ENCODE measurements at regions not wholly inside any gene's neighbourhood (a gene's known extent, or its start where the extent isn't known, plus 50 kb on each side); places are given as distances from the start of the nearest gene placed in this dataset.

DNA sequence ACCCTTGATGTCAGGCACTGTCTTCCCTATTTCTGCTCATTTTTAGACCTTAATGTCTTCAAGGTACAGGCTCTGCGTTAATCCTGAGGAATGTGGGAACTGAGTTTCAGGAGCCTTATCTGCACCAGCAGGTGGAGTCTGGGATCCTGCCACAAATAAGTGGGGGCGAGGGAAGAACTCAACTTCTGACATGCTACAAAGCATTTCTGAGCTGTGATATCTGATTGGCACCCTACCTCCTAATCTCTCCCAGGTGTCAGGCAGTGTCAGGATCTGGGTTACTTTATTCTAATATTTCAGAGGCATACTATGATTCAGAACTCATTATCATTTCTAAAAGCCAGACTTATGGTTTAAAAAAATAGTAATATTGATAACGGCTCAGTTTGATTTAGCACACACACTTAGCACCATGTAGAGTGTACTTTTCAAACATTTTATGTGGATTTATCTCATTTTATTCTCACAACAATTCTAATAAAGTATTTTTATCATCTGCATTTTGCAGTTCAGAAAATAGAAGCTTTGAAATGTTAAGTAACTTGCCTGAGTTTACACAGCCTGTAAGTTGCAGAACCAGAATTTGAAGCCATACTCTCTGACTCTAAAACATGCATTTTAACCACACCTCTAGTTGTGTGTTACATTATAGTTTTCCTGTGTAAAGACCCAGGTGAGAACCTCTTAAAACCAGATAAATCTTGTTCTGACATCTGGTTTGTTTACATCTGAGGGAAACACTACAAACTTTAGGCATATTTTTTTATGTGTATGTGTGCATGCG is 358.6 kb downstream of the TDRD3 start:
- no peak for ATAC-seq (replicated peaks in 6 of 8)
- no peak overlapping the region for H3K27ac ChIP-seq
- in situ Hi-C loops (cut with MboI; ENCODE audit: low pct_unique_long_range_greater_than_20kb in 2 of 9, low sequenced_read_pairs in 9 of 9, unreplicated experiment in 9 of 9) = no loop called here
- no peak overlapping the region for H3K4me3 ChIP-seq
- 0 to 100% (median 87%) methylated on average over 1 to 4 of the region's 4 CpGs for WGBS, 10 experiments
- H3K4me1 ChIP-seq (replicated peaks in 1 of 2) = peaks cover 8 to 21% of the 10 kb centered on the region in 2 donors

DNA sequence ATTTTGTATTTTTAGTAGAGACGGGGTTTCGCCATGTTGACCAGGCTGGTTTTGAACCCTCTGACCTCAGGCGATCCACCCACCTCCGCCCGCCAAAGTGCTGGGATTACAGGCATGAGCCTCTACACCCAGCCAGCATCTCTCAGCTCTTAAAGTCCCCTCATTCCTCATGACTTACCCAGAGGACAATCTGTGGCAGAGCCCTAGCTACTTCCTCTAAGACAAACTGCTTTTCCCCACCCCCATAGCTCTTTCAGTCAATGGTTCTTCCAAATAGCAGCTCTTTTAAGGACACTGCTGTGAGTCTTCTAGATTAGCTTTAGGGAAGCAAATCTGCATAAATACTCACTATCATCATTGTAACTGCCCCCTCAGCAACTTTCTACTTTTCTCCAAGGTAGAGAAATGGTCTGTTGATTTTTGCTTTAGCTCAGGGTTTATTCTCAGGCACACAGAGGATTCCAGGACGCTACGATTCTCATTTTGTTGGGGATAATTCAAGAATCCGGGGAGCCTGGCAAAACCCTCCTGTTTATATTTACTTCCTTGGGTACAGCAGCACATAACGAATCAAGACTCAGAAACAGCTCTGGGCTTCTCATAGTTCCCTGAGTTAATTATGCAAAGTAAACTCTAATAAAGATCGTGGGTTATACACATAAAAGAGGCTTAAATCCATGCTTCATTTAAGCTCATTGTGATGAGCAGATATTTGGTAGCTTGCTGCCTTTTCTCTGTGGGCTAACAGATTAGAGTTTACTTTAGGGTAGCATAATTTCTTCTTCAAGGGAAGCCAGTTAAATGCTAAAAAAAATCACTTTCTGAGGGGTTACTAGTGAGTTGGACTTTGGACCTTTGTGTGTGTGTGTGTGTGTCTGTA is 357.4 kb downstream of the TDRD3 start:
- in situ Hi-C loops (cut with MboI; ENCODE audit: low pct_unique_long_range_greater_than_20kb in 2 of 9, low sequenced_read_pairs in 9 of 9, unreplicated experiment in 9 of 9) = no loop called here
- Histone ChIP-seq H3K4me1 (replicated peaks in 1 of 2) (peaks cover 7 to 21% of the 10 kb centered on the region in 2 donors), H3K4me3 (no peak overlapping the region), H3K27ac (no peak overlapping the region)
- ATAC-seq (replicated peaks in 6 of 8) = no peak
- WGBS, 10 experiments = 11 to 91% (median 45%) methylated on average over 1 to 8 of the region's 10 CpGs; no CpG with 5 or more reads in 1 of the 10 experiments

DNA sequence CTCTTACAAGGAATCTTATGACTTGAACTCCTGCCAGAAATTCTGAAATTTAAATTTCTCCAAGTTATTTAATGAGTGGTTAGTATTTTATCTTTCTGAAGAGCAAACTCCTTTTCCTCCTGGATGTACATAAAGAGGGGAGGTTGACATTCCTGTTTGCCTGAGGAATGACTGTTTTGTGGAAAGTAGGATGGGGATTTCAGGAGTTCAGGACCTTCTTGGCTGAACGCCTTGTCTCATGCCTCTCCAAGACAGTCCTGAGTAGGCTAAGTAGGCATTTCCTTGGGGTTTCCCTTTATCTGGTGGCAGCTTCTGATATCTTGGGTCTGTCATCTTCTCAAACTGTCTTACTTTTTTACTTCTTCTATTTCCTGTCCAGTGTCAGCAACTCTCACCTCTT is 356.6 kb downstream of the TDRD3 start:
- peaks cover 5 to 20% of the 10 kb centered on the region in 2 donors for H3K4me1 ChIP-seq (replicated peaks in 1 of 2)
- ATAC-seq (replicated peaks in 6 of 8) = no peak
- in situ Hi-C loops (cut with MboI; ENCODE audit: low pct_unique_long_range_greater_than_20kb in 2 of 9, low sequenced_read_pairs in 9 of 9, unreplicated experiment in 9 of 9) = no loop called here
- no peak overlapping the region for H3K4me3 ChIP-seq
- WGBS, 10 experiments = 0 to 100% (median 90%) methylated on average over 1 of the region's 1 CpG; no CpG with 5 or more reads in 4 of the 10 experiments
- H3K27ac ChIP-seq = no peak overlapping the region

DNA sequence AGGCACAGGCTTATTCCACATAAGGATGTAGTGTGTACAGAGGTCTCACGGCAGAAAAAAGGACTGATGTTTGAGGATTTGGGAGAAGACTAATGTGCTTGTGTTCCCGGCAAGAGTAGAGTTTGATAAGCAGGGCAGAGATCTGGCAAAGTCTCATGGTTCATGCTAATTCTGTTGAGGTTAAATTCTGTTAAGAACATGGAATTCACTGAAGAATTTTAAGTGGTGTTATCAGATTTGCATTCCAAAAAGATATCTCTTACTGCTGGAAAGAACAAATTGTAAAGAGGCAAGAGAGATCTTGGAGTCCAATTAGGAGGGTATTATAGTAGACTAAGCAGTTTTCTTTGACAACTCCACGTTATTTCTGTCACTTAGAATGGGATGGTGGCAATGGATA is 348.3 kb downstream of the TDRD3 start:
- 0 to 100% (median 83%) methylated on average over 1 to 3 of the region's 3 CpGs for WGBS, 10 experiments
- in situ Hi-C loops (cut with MboI; ENCODE audit: low pct_unique_long_range_greater_than_20kb in 2 of 9, low sequenced_read_pairs in 9 of 9, unreplicated experiment in 9 of 9) = no loop called here
- Histone ChIP-seq H3K27ac (no peak overlapping the region), H3K4me3 (no peak overlapping the region), H3K4me1 (replicated peaks in 1 of 2) (no peaks in the 10 kb centered on the region)
- no peak for ATAC-seq (replicated peaks in 6 of 8)

DNA sequence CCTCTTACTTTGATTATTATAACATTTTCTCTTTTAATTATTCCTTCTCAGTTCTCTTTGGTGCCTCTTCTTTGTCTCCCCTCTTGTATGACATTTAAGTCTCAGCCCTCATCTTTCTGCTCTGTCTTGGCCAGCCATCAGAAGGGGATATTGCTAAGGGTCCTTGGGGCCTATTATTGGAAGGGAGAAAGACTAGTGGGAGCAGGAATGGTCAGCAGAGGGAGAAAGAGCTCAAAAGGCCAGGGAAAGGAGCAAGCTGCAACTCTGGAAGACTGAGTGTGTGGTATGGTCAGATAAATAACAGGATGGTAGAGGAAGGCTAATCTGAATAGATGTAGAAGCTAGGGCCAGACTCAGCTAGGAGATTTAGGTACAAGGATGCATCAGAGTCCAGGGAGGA is 336.9 kb downstream of the TDRD3 start:
- Histone ChIP-seq H3K27ac (no peak overlapping the region), H3K4me1 (replicated peaks in 1 of 2) (no peaks in the 10 kb centered on the region), H3K4me3 (no peak overlapping the region)
- ATAC-seq (replicated peaks in 6 of 8) = no peak
- in situ Hi-C loops (cut with MboI; ENCODE audit: low pct_unique_long_range_greater_than_20kb in 2 of 9, low sequenced_read_pairs in 9 of 9, unreplicated experiment in 9 of 9) = no loop called here

DNA sequence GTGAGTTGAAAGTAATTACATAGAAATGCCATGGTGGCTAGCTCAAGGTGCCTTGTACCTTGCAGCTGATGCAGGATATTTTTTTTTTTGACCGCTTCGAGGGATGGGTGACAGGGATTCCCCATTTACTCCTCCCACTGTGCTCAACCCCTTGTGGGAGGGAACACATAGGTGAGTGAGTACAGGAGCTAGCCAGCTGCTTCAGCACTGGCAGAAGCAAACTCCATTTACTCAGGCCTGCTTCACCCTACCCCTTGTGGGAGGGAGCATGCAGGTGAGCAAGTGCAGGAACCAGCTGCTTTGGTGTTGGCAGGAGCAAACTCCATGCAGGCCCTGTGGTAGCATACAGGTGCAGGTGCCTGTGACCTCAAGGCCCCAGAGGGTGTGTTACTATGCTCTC is 330.1 kb downstream of the TDRD3 start:
- WGBS, 10 experiments = 0 to 36% methylated on average over 2 of the region's 2 CpGs; no CpG with 5 or more reads in 8 of the 10 experiments
- ATAC-seq (replicated peaks in 6 of 8) = no peak

DNA sequence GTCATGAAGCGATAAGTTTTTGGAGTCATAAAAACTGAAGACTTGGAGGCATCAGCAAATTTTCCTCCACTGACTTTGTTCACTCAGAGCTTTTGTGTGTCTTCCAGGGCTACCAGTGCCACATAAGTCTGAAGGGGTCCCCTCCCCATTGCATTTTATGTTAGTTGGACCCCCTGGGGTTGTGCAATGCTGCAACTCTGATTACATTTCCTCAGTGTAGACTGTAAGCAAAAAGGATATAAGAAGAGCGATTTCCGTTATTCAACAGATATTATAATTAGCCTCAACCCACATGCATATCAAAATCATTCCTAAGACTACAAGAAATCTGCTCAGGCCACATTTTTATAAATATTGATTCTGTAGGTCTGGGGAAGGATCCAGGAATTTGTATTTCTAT is 324.0 kb downstream of the TDRD3 start:
- 31 to 100% (median 96%) methylated on average over 1 to 3 of the region's 3 CpGs for WGBS, 10 experiments
- no peak for ATAC-seq (replicated peaks in 6 of 8)
- in situ Hi-C loops (cut with MboI; ENCODE audit: low pct_unique_long_range_greater_than_20kb in 2 of 9, low sequenced_read_pairs in 9 of 9, unreplicated experiment in 9 of 9) = no loop called here
- no peak overlapping the region for H3K27ac ChIP-seq
- no peaks in the 10 kb centered on the region for H3K4me1 ChIP-seq (replicated peaks in 1 of 2)
- no peak overlapping the region for H3K4me3 ChIP-seq

More for the DNA sequence above, 330.1 kb downstream of the TDRD3 start:
- no peak overlapping the region for H3K27ac ChIP-seq
- in situ Hi-C loops (cut with MboI; ENCODE audit: low pct_unique_long_range_greater_than_20kb in 2 of 9, low sequenced_read_pairs in 9 of 9, unreplicated experiment in 9 of 9) = no loop called here
- H3K4me3 ChIP-seq = no peak overlapping the region
- no peaks in the 10 kb centered on the region for H3K4me1 ChIP-seq (replicated peaks in 1 of 2)

DNA sequence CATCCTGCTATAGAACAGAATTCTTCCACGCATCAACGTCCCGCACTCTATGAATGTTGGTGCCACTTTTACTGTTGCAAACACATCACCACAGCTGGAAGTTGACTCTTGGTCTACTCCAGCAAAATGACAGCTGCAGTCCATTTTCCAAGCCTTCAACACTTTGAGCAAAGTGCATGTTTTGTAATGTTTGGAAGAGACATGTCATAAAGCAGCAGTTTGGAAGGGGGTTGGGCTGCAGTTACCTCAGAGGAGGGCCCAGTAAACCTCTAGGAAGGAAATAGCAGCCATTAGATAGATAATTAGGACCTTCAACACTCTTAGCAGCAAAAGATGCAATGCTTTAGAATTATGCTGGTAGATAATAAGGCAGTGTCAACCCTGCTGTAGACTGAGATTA is 323.6 kb downstream of the TDRD3 start:
- Histone ChIP-seq H3K27ac (no peak overlapping the region), H3K4me3 (no peak overlapping the region), H3K4me1 (replicated peaks in 1 of 2) (no peaks in the 10 kb centered on the region)
- WGBS, 10 experiments = 20 to 100% (median 100%) methylated on average over 2 to 3 of the region's 3 CpGs; no CpG with 5 or more reads in 4 of the 10 experiments
- no peak for ATAC-seq (replicated peaks in 6 of 8)
- in situ Hi-C loops (cut with MboI; ENCODE audit: low pct_unique_long_range_greater_than_20kb in 2 of 9, low sequenced_read_pairs in 9 of 9, unreplicated experiment in 9 of 9) = no loop called here

DNA sequence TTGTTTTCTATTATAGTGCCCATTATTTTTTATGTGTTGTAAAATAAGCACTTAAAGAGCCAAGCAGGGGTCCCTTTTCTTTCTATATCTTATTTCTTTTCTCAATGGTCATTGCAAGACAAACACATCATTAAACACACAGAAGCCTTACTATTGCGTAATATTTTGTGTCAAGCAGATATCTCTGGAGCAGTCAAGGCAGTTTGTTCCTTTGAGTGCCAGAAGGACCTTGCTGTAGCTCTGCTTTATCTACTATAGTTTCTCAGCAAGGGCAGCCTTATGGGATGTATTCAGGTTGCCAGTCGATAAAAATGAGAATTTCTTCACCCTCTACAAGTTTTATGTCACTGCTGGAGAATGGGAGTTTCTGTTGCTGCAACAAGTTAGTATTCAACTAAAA is 319.3 kb downstream of the TDRD3 start:
- Histone ChIP-seq H3K27ac (no peak overlapping the region), H3K4me1 (replicated peaks in 1 of 2) (no peaks in the 10 kb centered on the region), H3K4me3 (no peak overlapping the region)
- no peak for ATAC-seq (replicated peaks in 6 of 8)
- in situ Hi-C loops (cut with MboI; ENCODE audit: low pct_unique_long_range_greater_than_20kb in 2 of 9, low sequenced_read_pairs in 9 of 9, unreplicated experiment in 9 of 9) = no loop called here
- 0 to 100% (median 23%) methylated on average over 1 to 2 of the region's 2 CpGs; no CpG with 5 or more reads in 3 of the 10 experiments for WGBS, 10 experiments

DNA sequence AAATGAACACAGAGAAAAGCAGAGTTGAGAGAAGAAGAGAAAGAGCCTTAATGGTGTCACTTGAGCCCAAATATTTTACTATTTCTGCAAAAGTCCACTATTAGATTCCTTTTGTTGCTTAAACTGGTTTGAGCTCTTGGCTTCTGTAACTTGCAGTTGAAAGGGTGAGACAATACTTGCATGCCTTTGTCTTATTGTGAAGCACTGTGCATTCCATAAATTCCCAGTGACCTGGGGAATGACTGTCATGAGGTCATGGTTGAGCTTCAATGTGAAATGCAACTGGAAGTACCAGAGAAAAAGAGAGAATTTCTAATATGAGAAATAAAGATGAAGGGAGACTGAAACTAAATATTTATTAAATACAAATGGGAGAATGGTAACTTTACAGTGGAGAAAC is 310.9 kb downstream of the TDRD3 start:
- Histone ChIP-seq H3K4me1 (replicated peaks in 1 of 2) (no peaks in the 10 kb centered on the region), H3K27ac (no peak overlapping the region), H3K4me3 (no peak overlapping the region)
- no peak for ATAC-seq (replicated peaks in 6 of 8)
- in situ Hi-C loops (cut with MboI; ENCODE audit: low pct_unique_long_range_greater_than_20kb in 2 of 9, low sequenced_read_pairs in 9 of 9, unreplicated experiment in 9 of 9) = no loop called here

DNA sequence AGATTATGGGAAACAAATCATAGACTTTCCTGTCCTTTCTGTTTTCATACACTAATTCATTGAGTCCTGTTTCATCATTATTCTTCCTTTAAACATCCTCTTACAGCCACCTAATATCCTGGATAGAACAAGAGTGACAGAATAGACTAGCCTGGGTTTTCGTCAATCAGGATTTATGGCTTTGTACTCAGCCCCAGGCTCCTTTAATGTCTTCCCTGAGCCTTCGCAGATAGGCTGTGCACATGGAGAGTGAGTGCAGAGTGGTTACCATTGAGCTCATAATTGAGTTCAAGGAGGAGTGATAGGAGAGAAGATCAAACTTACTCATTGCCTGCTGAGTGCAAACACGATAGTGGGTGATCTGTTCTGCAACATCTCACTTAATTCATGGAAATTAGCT is 304.9 kb downstream of the TDRD3 start:
- Histone ChIP-seq H3K4me1 (replicated peaks in 1 of 2) (no peaks in the 10 kb centered on the region), H3K4me3 (no peak overlapping the region), H3K27ac (no peak overlapping the region)
- peak in 5 of 8 experiments; percentile 26 to 77 (median 76) for ATAC-seq (replicated peaks in 6 of 8)
- 0 to 100% (median 61%) methylated on average over 1 to 3 of the region's 3 CpGs; no CpG with 5 or more reads in 1 of the 10 experiments for WGBS, 10 experiments
- in situ Hi-C loops (cut with MboI; ENCODE audit: low pct_unique_long_range_greater_than_20kb in 2 of 9, low sequenced_read_pairs in 9 of 9, unreplicated experiment in 9 of 9) = no loop called here

DNA sequence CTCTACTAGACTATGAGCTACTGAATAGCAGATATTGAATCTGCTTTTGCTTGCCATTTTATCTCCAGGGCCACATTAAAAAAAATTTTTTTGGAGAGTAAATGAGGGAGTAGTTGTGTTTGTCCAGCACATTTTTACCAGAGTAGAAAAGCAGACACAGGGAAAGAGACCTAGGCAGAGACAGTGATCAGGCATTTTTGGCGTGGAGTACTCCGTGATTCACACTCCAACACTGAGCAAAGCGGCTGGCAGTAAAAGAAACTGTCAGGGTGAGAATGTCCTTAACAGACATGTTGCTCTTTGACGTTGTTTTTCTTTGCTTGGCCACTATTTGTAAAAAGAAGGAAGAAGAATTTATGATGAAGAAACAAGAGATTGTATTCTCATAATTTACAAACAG is 304.0 kb downstream of the TDRD3 start:
- H3K4me1 ChIP-seq (replicated peaks in 1 of 2) = peaks cover 5 to 7% of the 10 kb centered on the region in 2 donors
- H3K4me3 ChIP-seq = no peak overlapping the region
- H3K27ac ChIP-seq = no peak overlapping the region
- WGBS, 10 experiments = 0 to 100% (median 80%) methylated on average over 1 to 4 of the region's 4 CpGs; no CpG with 5 or more reads in 1 of the 10 experiments
- in situ Hi-C loops (cut with MboI; ENCODE audit: low pct_unique_long_range_greater_than_20kb in 2 of 9, low sequenced_read_pairs in 9 of 9, unreplicated experiment in 9 of 9) = no loop called here
- ATAC-seq (replicated peaks in 6 of 8) = no peak

DNA sequence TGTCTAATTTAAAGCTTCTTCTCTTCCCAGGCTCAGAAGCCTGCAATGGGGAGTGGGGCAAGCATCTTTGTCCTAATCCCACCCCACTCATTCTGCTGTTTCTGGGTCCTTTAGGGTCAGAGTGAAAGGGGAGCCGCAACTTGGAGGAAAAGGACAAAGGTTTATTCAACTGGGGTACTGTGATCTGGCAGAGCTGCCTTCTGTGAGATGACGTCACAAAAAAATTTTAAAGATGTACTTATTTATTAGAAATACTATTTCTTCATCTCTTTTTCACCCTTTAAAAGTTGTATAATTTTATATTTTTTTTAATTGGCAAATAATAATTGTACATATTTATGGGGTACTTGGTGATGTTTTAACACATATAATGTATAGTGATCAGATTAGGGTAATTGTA is 302.6 kb downstream of the TDRD3 start:
- H3K4me1 ChIP-seq (replicated peaks in 1 of 2) = peaks cover 5 to 7% of the 10 kb centered on the region in 2 donors
- H3K27ac ChIP-seq = no peak overlapping the region
- ATAC-seq (replicated peaks in 6 of 8) = no peak
- in situ Hi-C loops (cut with MboI; ENCODE audit: low pct_unique_long_range_greater_than_20kb in 2 of 9, low sequenced_read_pairs in 9 of 9, unreplicated experiment in 9 of 9) = no loop called here
- 0 to 100% (median 88%) methylated on average over 1 to 2 of the region's 2 CpGs; no CpG with 5 or more reads in 2 of the 10 experiments for WGBS, 10 experiments
- no peak overlapping the region for H3K4me3 ChIP-seq
